Endodermal cell (in vitro differentiated cells): ENCODE measurements at regions not wholly inside any gene's neighbourhood (a gene's known extent, or its start where the extent isn't known, plus 50 kb on each side); places are given as distances from the start of the nearest gene placed in this dataset.

Experiments
- DNase-seq: peaks from one replicate; pipeline ENCODE4 v3.0.0-alpha.2; 2017
- H3K27ac ChIP-seq: 2 replicates; pipeline ENCODE4 v1.5.1; 2013; ENCODE audit warnings: mild to moderate bottlenecking, low read depth, low read length, moderate library complexity
- H3K27me3 ChIP-seq: 2 replicates; pipeline ENCODE4 v1.6.1; 2013; ENCODE audit warnings: mild to moderate bottlenecking, low read length, moderate library complexity; ENCODE audit not compliant: insufficient read depth, control insufficient read depth, poor library complexity, severe bottlenecking
- H3K36me3 ChIP-seq: 2 replicates; pipeline ENCODE4 v1.7.0; 2013; ENCODE audit warnings: mild to moderate bottlenecking, low read length, moderate library complexity; ENCODE audit not compliant: control insufficient read depth, insufficient read depth
- H3K4me1 ChIP-seq: one replicate; pipeline ENCODE4 v1.7.0; 2013; ENCODE audit warnings: low read length; ENCODE audit not compliant: control insufficient read depth, insufficient read depth
- H3K4me3 ChIP-seq: 2 replicates; pipeline ENCODE4 v1.5.1; 2013; ENCODE audit warnings: mild to moderate bottlenecking, low read length, moderate library complexity
- H3K9ac ChIP-seq: 2 replicates; pipeline ENCODE4 v1.6.1; 2013; ENCODE audit warnings: mild to moderate bottlenecking, low read length, moderate library complexity; ENCODE audit not compliant: poor library complexity, severe bottlenecking; ENCODE audit errors: extremely low read depth
- H3K9me3 ChIP-seq: 2 replicates; pipeline ENCODE4 v1.6.1; 2013; ENCODE audit warnings: mild to moderate bottlenecking, low read length, moderate library complexity; ENCODE audit not compliant: control insufficient read depth
- H3K27ac Mint-ChIP-seq: 2 replicates; pipeline ENCODE4 v1.8.0; 2020; ENCODE audit warnings: mixed read lengths
- H3K27me3 Mint-ChIP-seq: 2 replicates; pipeline ENCODE4 v1.8.0; 2021; ENCODE audit warnings: mild to moderate bottlenecking, mixed read lengths; ENCODE audit not compliant: insufficient read depth
- H3K36me3 Mint-ChIP-seq: 2 replicates; pipeline ENCODE4 v1.8.0; 2020; ENCODE audit warnings: low read depth, mixed read lengths
- H3K4me1 Mint-ChIP-seq: 2 replicates; pipeline ENCODE4 v1.8.0; 2020; ENCODE audit warnings: mixed read lengths
- H3K4me3 Mint-ChIP-seq: 2 replicates; pipeline ENCODE4 v1.8.0; 2020; ENCODE audit warnings: mild to moderate bottlenecking, moderate library complexity, mixed read lengths
- H3K9me3 Mint-ChIP-seq: 2 replicates; pipeline ENCODE4 v1.8.0; 2020; ENCODE audit warnings: mild to moderate bottlenecking, mixed read lengths
- CTCF ChIP-seq: fragments of 200-600 bp; sonication (generic); conservative IDR thresholded peaks from 2 replicates; pipeline ENCODE4 v1.5.0; 2021; ENCODE audit warnings: antibody characterized with exemption, mild to moderate bottlenecking
- WGBS, 2 experiments: methylation state at CpG; one replicate each; pipeline versions ENCODE4 v1.1.5 to v1.1.7; 2013; ENCODE audit warnings: missing lambda C conversion rate in 2 of 2, mixed read lengths in 1 of 2; ENCODE audit not compliant: insufficient coverage in 1 of 2, insufficient read length in 1 of 2; 5-methylcytosine and 5-hydroxymethylcytosine counted together

DNA sequence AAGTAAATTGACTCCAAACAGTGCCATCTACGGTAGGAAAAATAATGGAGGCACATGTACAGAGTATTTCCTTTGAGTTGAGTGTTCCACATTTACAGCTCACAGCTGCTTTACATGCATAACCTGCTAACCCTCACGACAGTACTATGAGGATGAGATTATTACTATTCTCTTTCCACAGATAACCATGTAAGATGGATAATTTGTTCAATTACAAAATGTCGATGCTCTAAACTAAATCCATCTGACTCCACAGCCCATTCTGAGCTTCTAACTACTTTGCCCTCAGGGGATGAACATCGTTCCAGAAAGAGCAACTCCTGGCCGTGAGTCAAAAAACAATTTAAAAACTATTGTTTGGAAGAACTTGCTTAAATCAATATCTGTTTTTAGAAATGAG is 330.4 kb upstream of the NWD2 start:
- Histone ChIP-seq H3K9me3 (peaks cover 7% of the 10 kb centered on the region), H3K9ac (no peak overlapping the region), H3K27me3 (peaks cover 27% of the 10 kb centered on the region), H3K27ac (no peak overlapping the region), H3K36me3 (no peaks in the 10 kb centered on the region), H3K4me1 (no peaks in the 10 kb centered on the region), H3K4me3 (no peak overlapping the region)
- no peak for DNase-seq
- Mint-ChIP-seq H3K27me3 (peaks cover 44% of the 10 kb centered on the region), H3K36me3 (no peaks in the 10 kb centered on the region), H3K27ac (no peak overlapping the region), H3K4me1 (peaks cover 22% of the 10 kb centered on the region), H3K4me3 (no peak overlapping the region), H3K9me3 (peaks cover 7% of the 10 kb centered on the region)
- no peak for TF ChIP-seq CTCF
- 99% methylated on average over 4 of the region's 5 CpGs; no CpG with 5 or more reads in 1 of the 2 experiments for WGBS, 2 experiments

- Mint-ChIP-seq H3K36me3 (no peaks in the 10 kb centered on the region), H3K4me3 (no peak overlapping the region)
- TF ChIP-seq CTCF = no peak
These were observed 328.8 kb upstream of the NWD2 start for GRCh38 chr4:36915717-36916116.

DNA sequence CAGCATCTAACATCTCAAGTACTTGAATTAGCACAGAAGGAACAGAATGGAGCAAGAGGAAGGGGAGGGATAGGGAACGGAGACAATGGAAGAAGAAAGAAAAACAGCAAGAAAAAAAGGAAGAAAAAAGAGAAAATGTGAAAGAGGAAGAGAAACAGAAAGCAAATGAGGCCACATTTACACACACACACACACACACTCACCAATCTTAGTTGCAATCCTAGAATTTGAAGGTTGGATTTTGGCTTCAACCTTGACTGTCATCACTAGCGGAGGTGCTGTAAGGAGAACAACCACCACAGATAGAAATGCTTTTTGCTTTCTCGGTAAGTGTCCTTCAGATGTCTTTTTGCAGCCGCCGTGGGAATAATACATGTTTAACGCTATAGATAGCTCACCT is 327.1 kb upstream of the NWD2 start:
- Histone ChIP-seq H3K27ac (no peak overlapping the region), H3K9ac (no peak overlapping the region), H3K4me3 (no peak overlapping the region), H3K36me3 (no peaks in the 10 kb centered on the region), H3K4me1 (no peaks in the 10 kb centered on the region), H3K9me3 (peaks cover 7% of the 10 kb centered on the region), H3K27me3 (peaks cover 27% of the 10 kb centered on the region)
- TF ChIP-seq CTCF = no peak
- no peaks in the 10 kb centered on the region for H3K36me3 Mint-ChIP-seq
- 87 to 90% methylated on average over 5 to 6 of the region's 6 CpGs for WGBS, 2 experiments
- peaks cover 7% of the 10 kb centered on the region for H3K9me3 Mint-ChIP-seq
- no peak overlapping the region for H3K27ac Mint-ChIP-seq
- H3K4me1 Mint-ChIP-seq = peaks cover 29% of the 10 kb centered on the region
- peaks cover 36% of the 10 kb centered on the region for H3K27me3 Mint-ChIP-seq
- DNase-seq = no peak
- no peak overlapping the region for H3K4me3 Mint-ChIP-seq

More at GRCh38 chr4:36915717-36916116, 328.8 kb upstream of the NWD2 start:
- no peak overlapping the region for H3K27ac ChIP-seq
- H3K9me3 Mint-ChIP-seq = peaks cover 7% of the 10 kb centered on the region
- peaks cover 27% of the 10 kb centered on the region for H3K27me3 ChIP-seq
- WGBS, 2 experiments = 32 to 64% methylated on average over 2 of the region's 2 CpGs
- H3K27ac Mint-ChIP-seq = no peak overlapping the region
- H3K4me1 Mint-ChIP-seq = peaks cover 29% of the 10 kb centered on the region
- no peaks in the 10 kb centered on the region for H3K4me1 ChIP-seq
- no peak overlapping the region for H3K9ac ChIP-seq
- DNase-seq = no peak
- H3K36me3 ChIP-seq = no peaks in the 10 kb centered on the region
- peaks cover 42% of the 10 kb centered on the region for H3K27me3 Mint-ChIP-seq
- peak overlapping the region; percentile 74 for H3K4me3 ChIP-seq
- H3K9me3 ChIP-seq = peaks cover 7% of the 10 kb centered on the region
